ENCODE measurements at regions not wholly inside any gene's neighbourhood (a gene's known extent, or its start where the extent isn't known, plus 50 kb on each side); places are given as distances from the start of the nearest gene placed in this dataset.

DNA sequence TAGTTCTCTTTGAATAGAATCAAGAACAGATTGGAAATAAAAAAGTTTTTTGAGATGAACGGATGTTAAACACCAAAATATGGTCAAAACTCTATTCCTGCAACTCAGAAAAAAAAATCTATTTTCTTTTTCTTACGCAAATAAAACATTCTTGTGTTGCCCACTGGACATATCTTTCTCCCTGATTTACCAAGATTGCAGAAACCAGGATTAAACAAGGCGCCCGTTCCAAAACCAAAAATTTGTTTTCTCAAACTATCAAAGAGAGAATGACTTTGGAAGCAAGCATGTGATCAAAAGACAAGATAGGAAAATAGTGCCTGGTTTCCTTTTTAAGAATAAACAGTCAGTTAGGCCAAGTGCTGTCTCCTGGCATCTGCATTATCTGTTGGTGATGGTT, 273.1 kb downstream of the CLIC5 start:
- no peak for DNase-seq (ENCODE audit: low read depth in 1 of 2, low spot score in 1 of 2)
- no peaks in the 10 kb centered on the region for H3K9me3 ChIP-seq (ENCODE audit: low read depth)
- no peaks in the 10 kb centered on the region for H3K27me3 ChIP-seq
- H3K27ac ChIP-seq = no peak overlapping the region
- H3K4me1 ChIP-seq (ENCODE audit: low read depth) = no peaks in the 10 kb centered on the region
- TF ChIP-seq, protein P1, sequence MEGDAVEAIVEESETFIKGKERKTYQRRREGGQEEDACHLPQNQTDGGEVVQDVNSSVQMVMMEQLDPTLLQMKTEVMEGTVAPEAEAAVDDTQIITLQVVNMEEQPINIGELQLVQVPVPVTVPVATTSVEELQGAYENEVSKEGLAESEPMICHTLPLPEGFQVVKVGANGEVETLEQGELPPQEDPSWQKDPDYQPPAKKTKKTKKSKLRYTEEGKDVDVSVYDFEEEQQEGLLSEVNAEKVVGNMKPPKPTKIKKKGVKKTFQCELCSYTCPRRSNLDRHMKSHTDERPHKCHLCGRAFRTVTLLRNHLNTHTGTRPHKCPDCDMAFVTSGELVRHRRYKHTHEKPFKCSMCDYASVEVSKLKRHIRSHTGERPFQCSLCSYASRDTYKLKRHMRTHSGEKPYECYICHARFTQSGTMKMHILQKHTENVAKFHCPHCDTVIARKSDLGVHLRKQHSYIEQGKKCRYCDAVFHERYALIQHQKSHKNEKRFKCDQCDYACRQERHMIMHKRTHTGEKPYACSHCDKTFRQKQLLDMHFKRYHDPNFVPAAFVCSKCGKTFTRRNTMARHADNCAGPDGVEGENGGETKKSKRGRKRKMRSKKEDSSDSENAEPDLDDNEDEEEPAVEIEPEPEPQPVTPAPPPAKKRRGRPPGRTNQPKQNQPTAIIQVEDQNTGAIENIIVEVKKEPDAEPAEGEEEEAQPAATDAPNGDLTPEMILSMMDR (IDR thresholded peaks at IDR 0.05; ENCODE audit: low read depth, low read length) = no peak
- no peak overlapping the region for H3K4me3 ChIP-seq
- H3K36me3 ChIP-seq = no peaks in the 10 kb centered on the region

DNA sequence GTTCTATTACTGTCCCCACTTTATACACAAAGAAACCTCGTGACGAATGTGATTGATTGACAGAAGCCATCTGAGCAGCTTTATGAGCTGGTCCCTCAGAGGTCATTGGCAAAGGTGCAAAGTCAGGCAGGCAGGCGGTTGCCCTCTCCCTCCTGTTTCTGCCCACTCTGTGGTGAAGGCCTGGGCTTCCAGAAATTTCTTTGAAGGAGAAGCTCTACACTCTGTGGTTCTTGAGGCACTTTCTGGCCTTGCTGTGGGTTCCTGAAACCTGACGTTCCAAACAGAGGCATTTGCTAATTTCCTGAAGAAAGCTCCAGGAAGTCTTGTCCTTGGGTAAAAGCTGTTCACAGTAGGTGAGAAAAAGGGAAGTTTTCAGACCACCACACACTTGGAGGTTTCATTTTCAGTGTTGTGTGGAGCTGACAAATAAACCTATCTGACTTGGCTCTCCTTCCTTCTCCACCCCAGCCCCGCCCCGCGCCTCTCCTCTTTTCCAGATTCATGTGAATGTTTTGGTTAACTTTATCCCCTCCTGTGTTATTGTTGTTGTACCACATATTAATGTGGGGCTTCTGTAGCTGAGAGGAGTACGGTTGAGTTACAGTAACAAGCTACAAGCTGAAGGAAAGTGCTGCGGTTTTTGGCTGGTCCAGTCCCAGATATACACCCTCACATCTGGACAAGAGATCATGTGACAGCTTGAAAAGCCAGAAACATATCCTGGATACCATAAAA, 274.1 kb downstream of the CLIC5 start:
- peak in 1 of 2 donors; percentile 72 for DNase-seq (ENCODE audit: low read depth in 1 of 2, low spot score in 1 of 2)
- H3K4me3 ChIP-seq = no peak overlapping the region
- H3K27me3 ChIP-seq = no peaks in the 10 kb centered on the region
- H3K36me3 ChIP-seq = no peaks in the 10 kb centered on the region
- no peak overlapping the region for H3K27ac ChIP-seq
- TF ChIP-seq, protein P1 (IDR thresholded peaks at IDR 0.05; ENCODE audit: low read depth, low read length) = no peak
- no peaks in the 10 kb centered on the region for H3K9me3 ChIP-seq (ENCODE audit: low read depth)
- H3K4me1 ChIP-seq (ENCODE audit: low read depth) = no peaks in the 10 kb centered on the region

DNA sequence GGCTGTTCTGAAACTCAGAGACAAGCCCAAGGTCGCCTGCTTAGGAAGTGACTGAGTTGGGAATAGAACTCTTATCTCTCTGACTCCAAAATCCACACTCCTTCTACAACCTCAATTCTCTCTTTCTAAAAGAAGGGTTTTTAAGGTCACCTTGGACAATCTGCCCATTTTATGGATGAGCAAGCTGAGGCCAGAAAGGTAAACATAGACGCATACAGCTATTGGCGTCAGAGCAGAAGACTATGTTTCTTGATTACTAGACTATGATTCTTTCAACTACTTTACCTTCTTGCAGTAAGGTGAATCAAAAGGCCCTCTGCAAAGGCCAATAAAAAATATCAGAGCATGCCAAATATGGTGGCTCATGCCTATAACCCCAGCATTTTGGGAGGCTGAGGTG, 276.6 kb downstream of the CLIC5 start:
- Histone ChIP-seq H3K9me3 (ENCODE audit: low read depth) (no peaks in the 10 kb centered on the region), H3K27ac (no peak overlapping the region), H3K4me1 (ENCODE audit: low read depth) (no peaks in the 10 kb centered on the region), H3K36me3 (no peaks in the 10 kb centered on the region), H3K4me3 (no peak overlapping the region), H3K27me3 (no peaks in the 10 kb centered on the region)
- DNase-seq (ENCODE audit: low read depth in 1 of 2, low spot score in 1 of 2) = no peak
- TF ChIP-seq, protein P1 (IDR thresholded peaks at IDR 0.05; ENCODE audit: low read depth, low read length) = no peak

DNA sequence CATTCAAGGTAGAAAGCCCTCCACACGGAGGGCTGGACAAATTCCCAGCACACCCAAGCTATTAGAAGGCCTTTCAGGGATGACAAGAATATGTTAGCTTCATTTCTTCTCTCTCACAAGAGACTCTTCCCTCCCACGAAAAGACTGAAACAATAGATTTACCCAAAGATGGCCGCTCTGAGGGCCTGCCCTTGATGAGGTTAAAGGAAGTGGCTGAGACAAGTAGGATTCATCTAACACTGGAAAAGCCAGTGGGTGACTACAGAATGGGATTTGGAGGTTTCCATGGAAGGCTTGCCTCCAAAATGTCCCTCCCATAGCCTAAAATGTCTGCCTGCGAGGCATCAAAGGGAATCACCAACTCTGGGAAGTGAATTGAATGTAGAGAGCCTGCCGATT, 277.6 kb downstream of the CLIC5 start:
- H3K4me3 ChIP-seq = no peak overlapping the region
- H3K27me3 ChIP-seq = no peaks in the 10 kb centered on the region
- no peak for DNase-seq (ENCODE audit: low read depth in 1 of 2, low spot score in 1 of 2)
- no peak overlapping the region for H3K27ac ChIP-seq
- H3K36me3 ChIP-seq = no peaks in the 10 kb centered on the region
- H3K4me1 ChIP-seq (ENCODE audit: low read depth) = no peaks in the 10 kb centered on the region
- TF ChIP-seq, protein P1 (IDR thresholded peaks at IDR 0.05; ENCODE audit: low read depth, low read length) = no peak
- H3K9me3 ChIP-seq (ENCODE audit: low read depth) = no peaks in the 10 kb centered on the region

DNA sequence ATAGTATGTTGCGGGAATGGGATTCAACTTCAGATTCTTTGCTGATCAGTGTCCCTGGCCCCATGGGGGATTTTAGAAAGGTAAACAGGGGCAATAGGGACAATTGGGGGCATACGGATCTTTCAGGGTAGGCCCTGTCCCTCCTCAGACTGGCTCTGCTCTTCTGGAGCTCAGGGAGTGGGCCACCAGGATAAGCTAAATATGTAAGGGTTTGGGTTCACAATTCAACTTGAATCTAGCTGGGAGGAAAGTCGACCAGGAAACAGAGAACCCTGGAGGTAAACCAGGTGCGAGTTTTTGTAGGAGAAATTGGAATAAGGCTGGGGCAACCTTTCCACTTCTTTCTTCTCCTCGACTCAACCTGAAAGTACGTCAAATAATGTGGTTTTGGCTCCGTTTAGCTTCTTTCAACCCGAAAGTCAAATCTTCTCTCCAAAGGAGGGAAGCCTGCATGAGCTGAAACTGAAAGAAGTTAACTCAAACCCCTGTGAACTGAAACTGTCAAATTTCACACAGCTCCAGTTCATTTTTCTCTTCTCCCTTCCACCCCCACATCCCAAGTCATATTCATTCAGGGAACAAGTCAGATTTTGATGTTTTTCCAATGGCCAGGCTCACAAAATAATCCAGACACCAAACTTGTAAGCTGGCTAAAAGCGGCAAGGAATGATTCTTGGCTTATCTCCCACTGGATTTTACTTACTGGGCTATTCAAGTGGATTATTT, 278.2 kb downstream of the CLIC5 start:
- no peaks in the 10 kb centered on the region for H3K9me3 ChIP-seq (ENCODE audit: low read depth)
- TF ChIP-seq, protein P1 (IDR thresholded peaks at IDR 0.05; ENCODE audit: low read depth, low read length) = no peak
- no peak for DNase-seq (ENCODE audit: low read depth in 1 of 2, low spot score in 1 of 2)
- no peak overlapping the region for H3K27ac ChIP-seq
- H3K36me3 ChIP-seq = no peaks in the 10 kb centered on the region
- H3K4me3 ChIP-seq = no peak overlapping the region
- H3K4me1 ChIP-seq (ENCODE audit: low read depth) = no peaks in the 10 kb centered on the region
- H3K27me3 ChIP-seq = no peaks in the 10 kb centered on the region

Measured in cardiac muscle cell (in vitro differentiated cells and primary cell).